Tibial nerve (tissue), 4 donors: ENCODE measurements at regions not wholly inside any gene's neighbourhood (a gene's known extent, or its start where the extent isn't known, plus 50 kb on each side); places are given as distances from the start of the nearest gene placed in this dataset.

Source experiments
- DNase-seq, 2 donors: peaks; one replicate each; pipeline ENCODE4 v3.0.0-alpha.2; 2019; ENCODE audit warnings: low spot score in 2 of 2
- H3K27ac ChIP-seq, 4 donors: fragments of 200-600 bp; sonication (generic) in 3 of 4; one replicate each; pipeline ENCODE4 v1.5.1; 2017 to 2019; ENCODE audit warnings: mild to moderate bottlenecking in 1 of 4
- H3K27me3 ChIP-seq, 2 donors: fragments of 200-600 bp; sonication (generic) in 1 of 2; one replicate each; pipeline versions ENCODE4 v1.5.1 to v1.6.0; 2017 to 2019
- H3K36me3 ChIP-seq, 3 donors: fragments of 200-600 bp; sonication (generic); one replicate each; pipeline ENCODE4 v1.5.1; 2018 to 2019
- H3K4me1 ChIP-seq, 4 donors: fragments of 200-600 bp; sonication (generic) in 3 of 4; one replicate each; pipeline ENCODE4 v1.5.1; 2017 to 2019
- H3K4me3 ChIP-seq, 4 donors: fragments of 200-600 bp; sonication (generic) in 3 of 4; one replicate each; pipeline ENCODE4 v1.5.1; 2017 to 2019; ENCODE audit warnings: mild to moderate bottlenecking in 1 of 4, moderate library complexity in 1 of 4
- H3K9me3 ChIP-seq, 4 donors: fragments of 200-600 bp; sonication (generic) in 3 of 4; one replicate each; pipeline ENCODE4 v1.5.1; 2017 to 2019
- CTCF ChIP-seq, 5 experiments: fragments of 200-600 bp in 3 of 5; fragments of 450-650 bp in 2 of 5; sonication (generic) in 3 of 5; IDR thresholded peaks; one replicate each; pipeline ENCODE4 v1.5.1; 2016 to 2019; ENCODE audit warnings: antibody characterized with exemption in 5 of 5, mild to moderate bottlenecking in 3 of 5, moderate library complexity in 2 of 5
- EP300 ChIP-seq, 2 donors: sonication (generic); formaldehyde crosslinking; IDR thresholded peaks; one replicate each; pipeline ENCODE4 v1.6.1; 2017; ENCODE audit warnings: antibody characterized with exemption in 2 of 2, mild to moderate bottlenecking in 1 of 2
- POLR2A ChIP-seq, 2 donors: fragments of 450-650 bp; IDR thresholded peaks; one replicate each; pipeline ENCODE4 v1.6.1; 2017; ENCODE audit warnings: antibody characterized with exemption in 2 of 2, mild to moderate bottlenecking in 2 of 2, moderate library complexity in 2 of 2
- WGBS, 2 donors: methylation state at CpG; one replicate each; pipeline ENCODE4 v1.1.5; 2018; 5-methylcytosine and 5-hydroxymethylcytosine counted together

- TF ChIP-seq POLR2A (IDR thresholded peaks at IDR 0.05), result no peak
- no peak for TF ChIP-seq EP300 (IDR thresholded peaks at IDR 0.05)
- TF ChIP-seq CTCF (IDR thresholded peaks at IDR 0.05), result no peak
- H3K4me1 ChIP-seq, result peaks cover 0 to 66% (median 27%) of the 10 kb centered on the region in 4 donors
- no peaks in the 10 kb centered on the region for H3K27me3 ChIP-seq
- no peaks in the 10 kb centered on the region for H3K36me3 ChIP-seq
- H3K9me3 ChIP-seq, result no peaks in the 10 kb centered on the region
- DNase-seq, result no peak
- H3K4me3 ChIP-seq, result no peak overlapping the region
- WGBS, 2 donors, result 70 to 77% methylated on average over 2 of the region's 2 CpGs
- H3K27ac ChIP-seq, result no peak overlapping the region
Observed at GRCh38 chr1:201653883-201654282, 115.0 kb downstream of the NAV1 start.

- Histone ChIP-seq H3K4me3 (no peak overlapping the region), H3K36me3 (peaks cover 0 to 3% (median 0%) of the 10 kb centered on the region in 3 donors), H3K27ac (no peak overlapping the region), H3K4me1 (peaks cover 0 to 53% (median 14%) of the 10 kb centered on the region in 4 donors), H3K9me3 (no peaks in the 10 kb centered on the region), H3K27me3 (no peaks in the 10 kb centered on the region)
- peak; percentile 22 to 27 for DNase-seq
- TF ChIP-seq CTCF (IDR thresholded peaks at IDR 0.05), result no peak
- TF ChIP-seq EP300 (IDR thresholded peaks at IDR 0.05), result no peak
- no peak for TF ChIP-seq POLR2A (IDR thresholded peaks at IDR 0.05)
- WGBS, 2 donors, result 57 to 77% methylated on average over 6 of the region's 6 CpGs
Observed at GRCh38 chr1:201655243-201655642, 116.3 kb downstream of the NAV1 start.

- Histone ChIP-seq H3K36me3 (peaks cover 0 to 4% (median 0%) of the 10 kb centered on the region in 3 donors), H3K27me3 (no peaks in the 10 kb centered on the region), H3K4me1 (peaks cover 0 to 46% (median 12%) of the 10 kb centered on the region in 4 donors), H3K9me3 (no peaks in the 10 kb centered on the region), H3K4me3 (no peak overlapping the region), H3K27ac (no peak overlapping the region)
- no peak for TF ChIP-seq POLR2A (IDR thresholded peaks at IDR 0.05)
- TF ChIP-seq EP300 (IDR thresholded peaks at IDR 0.05), result no peak
- TF ChIP-seq CTCF (IDR thresholded peaks at IDR 0.05), result no peak
- DNase-seq, result no peak
- 56 to 68% methylated on average over 4 of the region's 4 CpGs for WGBS, 2 donors
Observed at GRCh38 chr1:201655910-201656309, 117.0 kb downstream of the NAV1 start.

- 55 to 61% methylated on average over 8 of the region's 8 CpGs for WGBS, 2 donors
- H3K27me3 ChIP-seq, result no peaks in the 10 kb centered on the region
- peaks cover 0 to 4% (median 0%) of the 10 kb centered on the region in 3 donors for H3K36me3 ChIP-seq
- no peak overlapping the region for H3K4me3 ChIP-seq
- peaks cover 0 to 41% (median 12%) of the 10 kb centered on the region in 4 donors for H3K4me1 ChIP-seq
- no peak overlapping the region for H3K27ac ChIP-seq
- TF ChIP-seq POLR2A (IDR thresholded peaks at IDR 0.05) (no peak), CTCF (IDR thresholded peaks at IDR 0.05) (no peak), EP300 (IDR thresholded peaks at IDR 0.05) (no peak)
- H3K9me3 ChIP-seq, result no peaks in the 10 kb centered on the region
- DNase-seq, result no peak
Observed at GRCh38 chr1:201656311-201657032, 117.5 kb downstream of the NAV1 start.

- peaks cover 0 to 4% (median 0%) of the 10 kb centered on the region in 3 donors for H3K36me3 ChIP-seq
- TF ChIP-seq EP300 (IDR thresholded peaks at IDR 0.05) (no peak), POLR2A (IDR thresholded peaks at IDR 0.05) (no peak), CTCF (IDR thresholded peaks at IDR 0.05) (no peak)
- no peak overlapping the region for H3K4me3 ChIP-seq
- 85 to 98% methylated on average over 3 of the region's 3 CpGs for WGBS, 2 donors
- no peaks in the 10 kb centered on the region for H3K27me3 ChIP-seq
- peaks cover 0 to 44% (median 12%) of the 10 kb centered on the region in 4 donors for H3K4me1 ChIP-seq
- DNase-seq, result no peak
- no peak overlapping the region for H3K27ac ChIP-seq
- no peaks in the 10 kb centered on the region for H3K9me3 ChIP-seq
Observed at GRCh38 chr1:201659572-201659971, 120.6 kb downstream of the NAV1 start.
